Activated CD4-positive, CD25-positive, alpha-beta regulatory T cell treated with anti-CD3 and anti-CD28 coated beads, Interleukin-2, amount 50 U/mL, for 24 hours (primary cell): ENCODE measurements at regions not wholly inside any gene's neighbourhood (a gene's known extent, or its start where the extent isn't known, plus 50 kb on each side); places are given as distances from the start of the nearest gene placed in this dataset.
"Not testable (repeated sequence)": the region's sequence is repeated elsewhere in the genome, so short reads cannot be mapped to it uniquely, and the experiment has no call there.

Source experiments
- ATAC-seq, 2 donors: fragments of 150-1000 bp; cut with Tn5 transposase; one replicate each; pipeline ENCODE4 v1.10.0; 2021; ENCODE audit warnings: mild to moderate bottlenecking in 1 of 2, moderate library complexity in 1 of 2

- peak; percentile 82 for ATAC-seq
Observed at GRCh38 chr9:30075451-30076199, 2308.8 kb upstream of the ACO1 start.

GRCh38 chr9:30078195-30078594, 2306.2 kb upstream of the ACO1 start:
- no peak for ATAC-seq

DNA sequence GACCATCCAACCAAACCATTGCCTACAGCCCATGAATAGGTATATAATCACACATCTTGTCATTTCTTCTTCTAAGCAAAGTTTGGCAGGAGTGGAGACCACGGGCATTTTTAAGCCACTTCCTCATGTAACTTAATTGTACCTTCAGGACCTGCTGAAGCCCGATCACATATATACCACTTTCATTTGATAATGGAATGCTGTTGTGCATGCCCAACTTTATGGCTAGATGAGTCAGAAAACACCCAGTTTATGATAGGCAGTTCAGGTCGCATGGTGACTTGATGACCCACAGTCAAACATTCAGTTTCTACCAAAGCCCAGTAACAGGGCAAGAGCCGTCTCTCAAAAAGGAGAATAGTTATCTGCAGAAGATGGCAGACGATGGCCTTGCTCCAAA, 2295.0 kb upstream of the ACO1 start:
- no peak for ATAC-seq

DNA sequence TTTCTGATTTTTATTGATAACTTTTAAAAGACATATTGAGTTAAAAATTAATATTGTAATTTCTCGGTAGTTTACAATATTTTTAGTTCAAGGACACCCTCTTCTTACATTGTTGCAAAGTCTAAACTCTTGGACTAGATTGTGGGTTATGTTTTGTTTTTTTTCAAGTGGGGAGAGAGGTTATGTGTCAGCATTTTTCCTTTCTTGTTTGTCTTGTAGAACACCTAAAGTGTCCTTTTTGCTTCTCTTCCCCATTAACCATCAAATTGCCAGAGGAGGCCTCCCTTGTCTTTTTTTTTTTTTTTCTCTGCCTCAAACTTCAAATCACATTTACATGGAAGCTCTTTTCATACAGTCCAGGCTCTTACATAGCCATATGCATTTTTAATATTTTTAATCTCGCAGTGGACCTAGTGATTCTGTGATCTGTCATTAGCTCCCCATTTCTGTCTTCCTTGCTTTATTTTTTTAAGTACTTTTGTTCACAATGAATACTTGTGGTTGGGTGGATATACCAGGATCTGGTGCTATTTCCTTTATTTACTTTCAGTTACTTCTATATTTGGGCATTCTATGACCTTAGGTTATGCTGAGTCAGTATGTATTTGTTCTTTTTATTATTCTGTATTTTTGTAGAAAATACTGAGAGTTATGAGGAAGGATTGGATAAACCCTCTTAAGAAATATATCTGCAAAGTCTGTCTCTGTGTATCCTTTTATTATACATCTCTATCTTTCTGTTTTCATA, 2280.6 kb upstream of the ACO1 start:
- ATAC-seq: no peak

GRCh38 chr9:30107134-30107533, 2277.3 kb upstream of the ACO1 start:
- ATAC-seq: not testable (repeated sequence)

GRCh38 chr9:30116673-30117217, 2267.7 kb upstream of the ACO1 start:
- ATAC-seq: no peak

DNA sequence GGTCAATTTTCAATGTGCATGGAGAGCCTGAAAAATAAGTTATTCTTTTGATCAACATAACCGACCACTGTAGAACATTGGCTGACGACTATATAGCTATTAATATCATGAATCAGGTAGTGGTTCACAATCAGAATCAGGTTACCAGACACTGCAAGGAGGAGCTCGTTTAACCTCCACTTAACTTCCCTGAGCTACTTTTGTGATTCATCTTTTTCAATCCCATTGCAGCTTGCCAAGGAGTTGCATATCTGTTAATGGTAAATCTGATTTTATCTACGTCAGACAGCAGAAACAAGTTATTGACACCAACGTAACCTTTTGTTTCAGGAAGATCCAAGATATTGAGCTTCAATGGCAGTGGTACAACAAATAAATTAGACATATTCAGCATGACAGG, 2263.8 kb upstream of the ACO1 start:
- no peak for ATAC-seq

DNA sequence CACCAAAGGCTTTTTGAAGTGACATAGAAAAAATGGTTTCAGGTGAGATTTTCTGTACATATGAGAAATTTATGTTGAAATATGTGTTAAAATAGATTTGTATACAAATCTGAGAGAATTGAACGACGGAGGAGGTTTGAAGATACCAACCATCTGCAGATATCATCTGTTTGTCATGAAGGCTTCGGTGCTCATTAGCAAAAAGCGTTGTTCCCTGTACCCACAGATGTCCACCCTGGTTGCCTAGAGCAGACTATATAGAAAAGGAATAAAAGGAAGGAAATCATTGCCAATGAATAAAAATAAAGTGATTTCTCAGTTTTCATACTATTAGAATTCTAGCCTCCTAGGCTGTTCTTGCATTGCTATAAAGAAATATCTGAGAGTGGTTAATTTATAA, 2262.8 kb upstream of the ACO1 start:
- ATAC-seq: no peak

- no peak for ATAC-seq
Observed at GRCh38 chr9:30125881-30126280, 2258.6 kb upstream of the ACO1 start.

- no peak for ATAC-seq
Observed at GRCh38 chr9:30127371-30127770, 2257.1 kb upstream of the ACO1 start.

DNA sequence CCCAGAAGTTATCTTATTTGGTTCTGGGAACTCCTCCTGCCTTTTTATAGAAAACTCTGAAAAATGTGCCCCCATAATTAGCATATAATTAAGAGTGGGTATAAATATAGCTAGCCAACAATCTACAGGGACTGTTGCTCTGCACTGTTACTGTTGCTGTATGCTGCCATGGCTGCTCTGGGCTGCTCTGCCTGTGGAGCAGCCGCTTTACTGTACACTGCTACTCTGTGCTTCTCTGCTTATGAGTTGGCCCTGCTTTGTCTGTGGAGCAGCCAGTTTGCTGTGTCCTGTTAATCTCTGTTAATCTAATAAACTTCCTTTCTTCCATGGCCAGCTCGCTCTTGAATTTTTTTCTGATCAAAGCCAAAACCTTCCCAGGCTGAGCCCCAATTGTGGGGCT, 2244.0 kb upstream of the ACO1 start:
- ATAC-seq: no peak

DNA sequence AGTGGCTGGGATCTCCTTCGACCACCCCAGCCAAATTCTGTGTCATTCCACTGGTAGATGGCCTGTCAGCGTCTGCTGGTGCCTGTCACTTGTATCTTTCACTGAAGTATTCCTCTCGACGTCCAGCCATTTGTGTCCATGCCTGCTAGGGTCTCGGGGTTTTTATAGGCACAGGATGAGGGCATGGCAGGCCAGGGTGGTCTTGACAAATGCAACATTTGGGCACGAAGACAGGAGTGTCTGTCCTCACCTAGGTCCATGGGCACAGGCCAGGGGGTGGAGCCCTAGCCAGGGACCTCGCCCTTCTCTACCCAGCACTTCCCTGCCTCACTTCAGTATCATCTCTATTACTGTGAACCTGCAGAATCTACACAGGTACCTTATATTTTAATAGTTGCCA, 2223.9 kb upstream of the ACO1 start:
- ATAC-seq: no peak

GRCh38 chr9:30172206-30172605, 2212.2 kb upstream of the ACO1 start:
- no peak for ATAC-seq

DNA sequence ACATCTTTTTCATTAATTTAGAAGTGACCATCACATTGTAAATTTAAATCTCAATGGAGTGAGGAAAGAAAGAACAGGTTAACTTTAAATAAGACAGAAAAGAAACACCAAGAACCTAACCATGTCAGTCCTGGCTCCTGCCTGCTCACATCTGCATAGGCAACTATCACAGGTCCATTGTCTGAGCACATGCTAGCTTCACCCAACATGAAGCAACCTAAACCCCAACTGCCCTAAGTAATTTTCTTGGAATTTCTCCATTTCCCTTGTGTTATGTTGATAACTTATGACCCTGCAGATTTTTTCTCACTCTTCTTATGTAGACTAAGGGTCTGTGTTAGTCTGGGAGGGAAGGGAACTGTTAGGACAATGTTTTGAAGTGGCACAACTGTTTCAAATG, 2205.8 kb upstream of the ACO1 start:
- no peak for ATAC-seq

GRCh38 chr9:30193421-30193820, 2191.0 kb upstream of the ACO1 start:
- no peak for ATAC-seq

DNA sequence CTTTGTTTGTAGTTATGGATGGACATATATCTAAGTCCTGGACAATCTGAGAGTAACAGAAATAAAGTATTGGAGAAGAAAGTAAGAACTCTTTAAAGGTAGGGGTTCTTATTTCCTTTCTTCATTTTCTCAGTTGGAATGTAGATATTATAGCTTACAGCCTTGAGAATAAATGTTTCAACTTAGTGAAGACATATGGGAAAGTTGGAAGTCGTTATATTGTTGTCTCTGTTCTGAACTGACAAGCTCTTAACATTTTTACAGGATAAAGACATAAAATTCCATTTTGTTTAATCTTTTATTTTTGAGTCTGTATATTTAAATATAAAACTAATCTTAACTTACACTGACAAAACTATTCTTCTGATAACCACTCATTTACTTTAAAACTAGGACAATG, 2187.5 kb upstream of the ACO1 start:
- ATAC-seq: no peak

- no peak for ATAC-seq
Observed at GRCh38 chr9:30197453-30197852, 2187.0 kb upstream of the ACO1 start.

GRCh38 chr9:30197954-30198353, 2186.5 kb upstream of the ACO1 start:
- no peak for ATAC-seq

GRCh38 chr9:30198463-30199309, 2185.8 kb upstream of the ACO1 start:
- no peak for ATAC-seq

DNA sequence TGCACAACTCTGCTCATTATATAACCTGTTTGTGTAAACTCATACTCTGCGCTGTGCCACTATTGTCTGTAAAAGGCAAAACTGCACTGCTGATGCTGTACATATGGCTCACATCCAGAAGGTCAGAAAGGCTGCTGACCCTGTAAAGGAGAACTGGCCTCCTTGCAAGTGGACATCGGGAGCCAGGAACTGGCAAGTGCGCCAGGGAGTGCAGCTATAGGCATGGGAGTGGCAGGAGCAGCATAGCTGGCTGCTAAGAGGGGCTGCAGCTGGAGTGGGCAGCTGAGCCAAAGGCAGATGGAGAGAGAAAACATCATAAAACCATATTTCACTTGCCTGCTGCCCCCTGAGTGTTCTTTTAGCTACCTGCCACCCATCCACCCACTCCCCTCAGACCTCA, 2183.4 kb upstream of the ACO1 start:
- no peak for ATAC-seq

DNA sequence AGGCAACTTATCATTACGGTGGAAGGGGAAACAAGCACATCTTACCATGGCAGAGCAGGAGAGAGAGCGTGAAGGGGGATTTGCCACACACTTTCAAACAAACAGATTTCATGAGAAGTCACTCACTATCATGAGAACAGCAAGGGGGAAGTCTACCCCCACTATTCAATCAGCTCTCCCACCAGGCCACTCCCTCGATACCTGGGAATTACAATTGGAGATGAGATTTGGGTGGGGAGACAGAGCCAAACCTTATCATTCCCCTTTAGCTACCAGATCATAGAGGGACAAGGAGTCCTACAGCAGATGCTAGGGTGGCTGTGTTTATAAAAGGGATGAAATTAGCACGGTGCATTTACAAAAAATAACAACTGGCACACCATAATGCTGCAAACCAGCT, 2149.4 kb upstream of the ACO1 start:
- ATAC-seq: no peak

DNA sequence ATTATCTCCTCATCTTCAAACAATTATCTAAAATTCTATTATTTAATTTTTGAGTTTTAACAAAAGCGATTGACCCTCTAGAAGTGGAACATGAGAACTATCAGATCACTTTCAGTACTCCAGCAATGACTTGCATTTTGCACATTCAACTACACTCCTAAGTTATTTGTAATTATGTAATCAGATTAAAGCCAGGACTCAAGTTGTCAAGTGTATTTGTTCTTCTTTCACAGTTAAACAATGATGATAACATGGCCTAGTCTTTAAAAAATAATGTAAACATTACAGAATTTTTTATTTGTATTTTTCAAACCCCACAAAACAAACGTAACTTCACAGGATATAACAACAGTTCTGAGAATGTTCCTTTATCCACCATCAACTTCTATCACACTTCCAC, 2148.9 kb upstream of the ACO1 start:
- no peak for ATAC-seq

DNA sequence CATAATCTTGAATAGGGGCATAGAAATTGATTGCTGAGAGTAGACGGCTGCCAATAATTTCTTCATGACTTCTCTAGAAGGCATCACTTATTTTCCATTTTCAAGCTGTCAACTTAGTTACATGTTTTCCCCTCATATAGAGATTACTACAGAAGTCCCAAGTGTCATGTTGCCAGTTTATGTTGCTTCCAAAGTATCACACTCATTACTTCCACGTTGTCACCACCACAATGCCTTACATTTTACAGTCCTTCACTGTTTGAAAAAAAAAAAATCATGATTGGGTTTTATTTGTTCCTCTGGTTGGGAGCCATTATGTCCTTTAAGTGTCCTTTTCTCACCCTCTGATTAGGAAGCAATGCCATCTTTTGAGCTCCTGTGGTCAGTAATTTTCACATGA, 2144.6 kb upstream of the ACO1 start:
- no peak for ATAC-seq
